Epithelial cell of esophagus (primary cell): ENCODE measurements at regions not wholly inside any gene's neighbourhood (a gene's known extent, or its start where the extent isn't known, plus 50 kb on each side); places are given as distances from the start of the nearest gene placed in this dataset.

ENCODE experiments used
- DNase-seq: peaks from one replicate; pipeline ENCODE4 v3.0.0; 2010; ENCODE audit warnings: low read depth
- H3K4me3 ChIP-seq: 2 replicates; pipeline ENCODE4 v1.5.1; 2011; ENCODE audit warnings: mild to moderate bottlenecking, low read length, control low read depth
- TF ChIP-seq, protein P1 (sequence below): IDR thresholded peaks from 2 replicates; pipeline ENCODE4 v1.5.1; 2011; ENCODE audit warnings: low read depth, mild to moderate bottlenecking, low read length, control low read depth, inconsistent platforms; ENCODE audit not compliant: insufficient read depth; ENCODE audit errors: missing control alignments

DNA sequence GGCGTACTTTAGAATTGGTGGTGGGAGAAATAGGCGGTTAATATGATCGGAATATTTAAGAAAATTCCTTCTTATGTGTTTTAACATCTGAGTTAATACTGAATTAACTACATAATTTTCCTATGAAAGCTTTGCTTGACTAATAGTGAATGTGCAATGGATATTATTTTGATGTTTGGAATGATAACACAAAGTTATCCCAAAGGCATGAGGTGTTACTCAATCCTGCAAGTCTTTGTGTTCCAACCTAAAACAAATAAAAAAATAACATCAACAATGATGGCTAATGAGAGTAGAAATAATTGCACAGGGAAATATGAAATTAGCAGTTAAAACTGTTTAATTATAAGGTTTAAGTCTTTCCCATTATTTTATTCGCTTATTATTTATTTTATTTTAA, 183.6 kb upstream of the ARSJ start:
- no peak overlapping the region for H3K4me3 ChIP-seq
- peak; percentile 29 for DNase-seq
- TF ChIP-seq, protein P1, sequence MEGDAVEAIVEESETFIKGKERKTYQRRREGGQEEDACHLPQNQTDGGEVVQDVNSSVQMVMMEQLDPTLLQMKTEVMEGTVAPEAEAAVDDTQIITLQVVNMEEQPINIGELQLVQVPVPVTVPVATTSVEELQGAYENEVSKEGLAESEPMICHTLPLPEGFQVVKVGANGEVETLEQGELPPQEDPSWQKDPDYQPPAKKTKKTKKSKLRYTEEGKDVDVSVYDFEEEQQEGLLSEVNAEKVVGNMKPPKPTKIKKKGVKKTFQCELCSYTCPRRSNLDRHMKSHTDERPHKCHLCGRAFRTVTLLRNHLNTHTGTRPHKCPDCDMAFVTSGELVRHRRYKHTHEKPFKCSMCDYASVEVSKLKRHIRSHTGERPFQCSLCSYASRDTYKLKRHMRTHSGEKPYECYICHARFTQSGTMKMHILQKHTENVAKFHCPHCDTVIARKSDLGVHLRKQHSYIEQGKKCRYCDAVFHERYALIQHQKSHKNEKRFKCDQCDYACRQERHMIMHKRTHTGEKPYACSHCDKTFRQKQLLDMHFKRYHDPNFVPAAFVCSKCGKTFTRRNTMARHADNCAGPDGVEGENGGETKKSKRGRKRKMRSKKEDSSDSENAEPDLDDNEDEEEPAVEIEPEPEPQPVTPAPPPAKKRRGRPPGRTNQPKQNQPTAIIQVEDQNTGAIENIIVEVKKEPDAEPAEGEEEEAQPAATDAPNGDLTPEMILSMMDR = no peak

DNA sequence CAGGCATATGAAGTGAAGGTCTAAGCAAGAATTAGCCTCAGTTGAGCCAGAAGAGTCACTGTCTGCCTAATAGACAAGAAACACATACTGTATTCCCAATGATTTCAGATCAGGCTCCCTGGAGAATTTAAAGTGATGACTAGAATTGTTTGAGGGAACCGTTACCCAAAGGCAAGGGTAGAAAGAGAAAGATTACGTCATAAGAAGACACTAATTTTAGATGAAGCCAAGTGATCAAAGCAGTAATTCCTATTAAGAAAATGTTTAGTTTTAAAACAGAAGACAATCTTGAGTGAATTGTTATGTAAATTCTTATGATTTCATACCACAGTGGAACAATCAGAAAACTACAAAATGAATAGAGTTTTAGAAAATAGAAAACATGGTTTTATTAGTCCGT, 194.5 kb upstream of the ARSJ start:
- no peak for DNase-seq
- TF ChIP-seq, protein P1 = no peak
- H3K4me3 ChIP-seq = no peak overlapping the region

DNA sequence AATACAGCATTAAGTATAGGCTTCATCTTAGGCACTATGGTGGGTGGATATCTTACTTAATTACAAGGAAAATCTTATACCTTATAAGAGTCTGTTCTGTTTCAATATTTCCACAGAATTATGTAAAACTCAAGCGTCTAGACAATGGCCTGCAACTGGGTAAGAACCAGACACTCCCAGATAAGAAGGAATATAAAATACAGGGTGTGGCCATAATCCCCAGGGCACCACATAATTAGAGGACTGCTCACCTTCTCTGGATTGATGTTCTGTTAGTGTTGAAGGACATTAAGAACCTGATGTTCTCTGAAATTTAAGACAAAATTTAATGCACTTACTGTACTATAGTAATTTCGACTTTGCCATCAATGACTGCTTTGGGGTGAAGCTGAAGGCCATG, 198.2 kb upstream of the ARSJ start:
- TF ChIP-seq, protein P1 = no peak
- H3K4me3 ChIP-seq = no peak overlapping the region
- peak; percentile 3 for DNase-seq

DNA sequence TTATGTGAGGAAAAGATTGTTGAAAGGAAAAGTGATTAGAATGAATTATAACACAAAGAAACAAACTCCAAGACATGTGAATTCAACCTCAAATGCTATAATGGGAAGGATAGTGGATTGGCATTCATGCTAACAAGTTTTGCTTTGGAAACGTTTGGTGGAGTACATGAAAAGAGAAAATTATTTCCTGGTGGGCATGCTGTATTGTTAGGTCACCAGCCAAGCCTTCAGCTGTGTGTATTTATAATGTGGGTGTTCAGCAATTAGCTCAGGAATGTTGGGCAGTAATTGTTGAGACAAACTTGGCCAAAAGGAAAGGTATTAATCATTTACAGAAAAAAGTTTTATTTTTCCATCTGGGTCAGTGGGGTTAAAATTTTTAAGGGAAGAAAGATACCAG, 198.9 kb upstream of the ARSJ start:
- DNase-seq = no peak
- TF ChIP-seq, protein P1 = no peak
- no peak overlapping the region for H3K4me3 ChIP-seq

DNA sequence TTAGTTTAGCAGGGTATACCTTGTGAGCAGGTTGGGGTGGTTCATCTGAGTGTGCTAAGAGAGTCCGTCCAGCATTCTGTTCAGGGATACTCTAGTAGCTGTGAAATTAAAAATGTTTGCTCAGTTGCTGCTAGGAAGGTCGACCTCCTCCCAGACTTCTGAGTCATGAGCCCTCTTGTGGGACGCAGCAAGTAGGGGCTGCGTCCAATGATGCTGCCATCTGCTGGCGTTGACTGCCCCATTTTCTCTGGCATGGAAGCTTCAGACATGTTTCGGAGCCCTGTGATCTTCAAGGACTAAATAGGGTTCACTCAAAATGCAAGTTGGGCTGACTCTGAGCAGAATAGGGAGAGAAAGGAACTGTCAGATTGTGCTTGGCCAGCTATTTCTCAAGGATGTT, 201.0 kb upstream of the ARSJ start:
- no peak overlapping the region for H3K4me3 ChIP-seq
- peak; percentile 68 for DNase-seq
- TF ChIP-seq, protein P1 = peak; percentile 62

DNA sequence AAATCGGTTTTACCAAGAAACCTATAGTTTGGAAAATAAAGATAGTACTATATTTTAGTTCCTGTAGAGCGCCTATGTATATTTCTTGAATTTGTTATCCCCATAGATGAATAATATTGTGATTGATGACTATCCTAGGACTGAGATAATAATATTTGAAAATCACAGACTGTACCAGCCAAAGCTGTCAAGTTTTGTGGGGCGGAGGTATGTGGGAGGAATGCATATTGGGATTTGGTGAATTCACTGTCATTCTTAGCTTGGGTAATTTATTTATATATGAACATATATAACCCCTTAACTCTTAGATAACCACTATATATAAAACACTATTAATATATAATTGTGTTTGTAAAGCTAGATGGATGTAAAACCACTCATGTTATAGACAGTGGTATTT, 205.5 kb upstream of the ARSJ start:
- DNase-seq = no peak
- TF ChIP-seq, protein P1 = no peak
- H3K4me3 ChIP-seq = no peak overlapping the region

DNA sequence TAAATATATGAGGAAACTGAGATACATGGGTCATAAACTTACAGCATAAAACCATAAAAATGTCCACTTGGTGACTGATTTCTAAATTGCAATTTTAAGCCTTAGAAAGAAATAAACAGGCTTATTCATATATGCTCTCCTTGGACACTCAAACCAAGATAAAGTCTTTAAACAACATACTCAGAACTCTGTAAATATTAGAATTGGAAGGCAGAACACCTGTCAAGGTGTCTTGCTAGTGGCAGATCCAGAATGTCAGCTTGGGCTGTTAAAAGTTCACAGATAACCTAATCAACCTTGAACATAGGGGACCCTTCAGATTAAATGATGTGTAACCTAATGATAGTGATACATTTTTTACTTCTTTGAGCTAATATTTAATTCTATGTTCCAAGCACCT, 208.1 kb upstream of the ARSJ start:
- H3K4me3 ChIP-seq = no peak overlapping the region
- no peak for DNase-seq
- TF ChIP-seq, protein P1 = no peak
